ENCODE measurements at regions not wholly inside any gene's neighbourhood (a gene's known extent, or its start where the extent isn't known, plus 50 kb on each side); places are given as distances from the start of the nearest gene placed in this dataset.

- peaks cover 67% of the 10 kb centered on the region for H3K27me3 ChIP-seq (ENCODE audit: low read depth)
- intact Hi-C loops (cut with micrococcal nuclease) = no loop called here
Observed at GRCh38 chr1:5756434-5757186, 235.6 kb downstream of the NPHP4 start.

DNA sequence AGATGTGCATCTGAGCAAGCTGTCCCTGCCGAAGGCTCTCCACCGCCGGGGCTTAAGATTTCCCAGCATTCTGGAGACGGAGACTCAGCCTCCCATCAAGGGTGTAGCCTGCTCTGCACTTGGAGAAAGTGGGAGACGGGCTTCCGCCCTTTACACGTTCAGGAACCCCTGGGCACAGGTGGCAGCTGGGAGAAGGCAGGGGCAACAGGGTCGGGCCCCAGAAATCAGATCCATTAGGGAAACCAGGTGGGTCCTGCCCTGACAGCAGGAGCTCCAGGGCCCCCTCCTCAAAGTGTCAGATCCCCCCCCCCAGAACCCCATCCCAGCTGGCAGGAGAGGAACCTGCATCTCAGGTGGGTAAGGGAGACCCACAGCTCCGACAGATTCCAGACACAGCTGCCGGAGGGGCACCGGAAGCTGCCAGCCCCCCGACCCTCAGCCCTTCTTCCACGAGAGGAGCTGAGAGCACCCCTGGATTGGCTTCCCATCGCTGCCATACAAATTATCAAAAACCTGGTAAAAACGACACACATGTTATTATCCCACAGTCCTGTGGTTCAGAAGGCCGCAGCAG, 236.6 kb downstream of the NPHP4 start:
- H3K36me3 ChIP-seq = no peaks in the 10 kb centered on the region
- no peak overlapping the region for H3K27ac ChIP-seq (replicated peaks)
- H3K27me3 ChIP-seq (ENCODE audit: low read depth) = peaks cover 74% of the 10 kb centered on the region
- H3K4me1 ChIP-seq = peaks cover 17% of the 10 kb centered on the region
- no peak overlapping the region for H3K4me3 ChIP-seq
- TF ChIP-seq, protein P1, sequence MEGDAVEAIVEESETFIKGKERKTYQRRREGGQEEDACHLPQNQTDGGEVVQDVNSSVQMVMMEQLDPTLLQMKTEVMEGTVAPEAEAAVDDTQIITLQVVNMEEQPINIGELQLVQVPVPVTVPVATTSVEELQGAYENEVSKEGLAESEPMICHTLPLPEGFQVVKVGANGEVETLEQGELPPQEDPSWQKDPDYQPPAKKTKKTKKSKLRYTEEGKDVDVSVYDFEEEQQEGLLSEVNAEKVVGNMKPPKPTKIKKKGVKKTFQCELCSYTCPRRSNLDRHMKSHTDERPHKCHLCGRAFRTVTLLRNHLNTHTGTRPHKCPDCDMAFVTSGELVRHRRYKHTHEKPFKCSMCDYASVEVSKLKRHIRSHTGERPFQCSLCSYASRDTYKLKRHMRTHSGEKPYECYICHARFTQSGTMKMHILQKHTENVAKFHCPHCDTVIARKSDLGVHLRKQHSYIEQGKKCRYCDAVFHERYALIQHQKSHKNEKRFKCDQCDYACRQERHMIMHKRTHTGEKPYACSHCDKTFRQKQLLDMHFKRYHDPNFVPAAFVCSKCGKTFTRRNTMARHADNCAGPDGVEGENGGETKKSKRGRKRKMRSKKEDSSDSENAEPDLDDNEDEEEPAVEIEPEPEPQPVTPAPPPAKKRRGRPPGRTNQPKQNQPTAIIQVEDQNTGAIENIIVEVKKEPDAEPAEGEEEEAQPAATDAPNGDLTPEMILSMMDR (IDR thresholded peaks at IDR 0.05; ENCODE audit: borderline replicate concordance) = no peak
- intact Hi-C loops (cut with micrococcal nuclease) = no loop called here
- peaks cover 6% of the 10 kb centered on the region for H3K9me3 ChIP-seq (replicated peaks)
- no peak for DNase-seq

More at GRCh38 chr1:5756434-5757186, 235.6 kb downstream of the NPHP4 start:
- peaks cover 16% of the 10 kb centered on the region for H3K4me1 ChIP-seq
- TF ChIP-seq, protein P1 (IDR thresholded peaks at IDR 0.05; ENCODE audit: borderline replicate concordance) = no peak
- DNase-seq = no peak
- H3K36me3 ChIP-seq = no peaks in the 10 kb centered on the region
- peaks cover 16% of the 10 kb centered on the region for H3K9me3 ChIP-seq (replicated peaks)
- no peak overlapping the region for H3K27ac ChIP-seq (replicated peaks)
- H3K4me3 ChIP-seq = no peak overlapping the region

DNA sequence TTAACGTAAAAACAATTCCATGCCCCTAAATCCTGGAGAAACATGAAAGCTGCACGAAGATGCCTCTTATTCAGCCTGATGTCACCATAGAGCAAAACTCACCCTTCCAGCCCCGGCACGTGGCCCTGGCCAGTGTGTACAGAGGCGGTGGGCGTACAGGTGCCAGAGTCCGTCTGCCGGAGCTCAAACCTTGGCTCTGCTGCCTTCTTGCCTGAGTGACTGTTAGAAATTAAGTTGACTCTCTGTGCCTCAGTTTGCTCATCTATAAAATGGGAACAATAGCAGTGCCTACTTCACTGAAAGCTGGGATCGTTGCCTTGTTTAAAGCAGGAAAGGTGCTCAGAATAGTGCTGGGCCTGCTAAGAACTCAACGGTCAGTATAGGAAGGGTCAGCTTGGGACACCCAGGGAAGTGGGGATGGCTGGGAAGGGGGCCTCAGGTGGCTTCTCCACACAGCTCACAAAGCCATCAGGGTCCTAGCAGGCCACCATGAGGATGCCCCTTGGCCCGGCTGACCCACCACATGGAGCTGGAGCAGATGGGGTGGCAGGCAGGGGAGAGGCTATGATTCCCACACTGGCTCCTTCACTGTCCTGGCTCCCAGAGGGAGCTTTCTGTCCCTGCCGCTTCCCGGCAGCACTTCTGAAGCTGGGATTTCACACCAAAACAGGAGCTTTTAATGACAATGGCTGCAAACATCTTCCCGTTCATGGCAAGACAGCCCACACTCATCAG, 237.2 kb downstream of the NPHP4 start:
- Histone ChIP-seq H3K4me3 (no peak overlapping the region), H3K9me3 (replicated peaks) (no peaks in the 10 kb centered on the region), H3K36me3 (no peaks in the 10 kb centered on the region), H3K27me3 (ENCODE audit: low read depth) (peaks cover 76% of the 10 kb centered on the region), H3K27ac (replicated peaks) (no peak overlapping the region), H3K4me1 (peaks cover 17% of the 10 kb centered on the region)
- intact Hi-C loops (cut with micrococcal nuclease) = no loop called here
- TF ChIP-seq, protein P1 (IDR thresholded peaks at IDR 0.05; ENCODE audit: borderline replicate concordance) = no peak
- DNase-seq = no peak

DNA sequence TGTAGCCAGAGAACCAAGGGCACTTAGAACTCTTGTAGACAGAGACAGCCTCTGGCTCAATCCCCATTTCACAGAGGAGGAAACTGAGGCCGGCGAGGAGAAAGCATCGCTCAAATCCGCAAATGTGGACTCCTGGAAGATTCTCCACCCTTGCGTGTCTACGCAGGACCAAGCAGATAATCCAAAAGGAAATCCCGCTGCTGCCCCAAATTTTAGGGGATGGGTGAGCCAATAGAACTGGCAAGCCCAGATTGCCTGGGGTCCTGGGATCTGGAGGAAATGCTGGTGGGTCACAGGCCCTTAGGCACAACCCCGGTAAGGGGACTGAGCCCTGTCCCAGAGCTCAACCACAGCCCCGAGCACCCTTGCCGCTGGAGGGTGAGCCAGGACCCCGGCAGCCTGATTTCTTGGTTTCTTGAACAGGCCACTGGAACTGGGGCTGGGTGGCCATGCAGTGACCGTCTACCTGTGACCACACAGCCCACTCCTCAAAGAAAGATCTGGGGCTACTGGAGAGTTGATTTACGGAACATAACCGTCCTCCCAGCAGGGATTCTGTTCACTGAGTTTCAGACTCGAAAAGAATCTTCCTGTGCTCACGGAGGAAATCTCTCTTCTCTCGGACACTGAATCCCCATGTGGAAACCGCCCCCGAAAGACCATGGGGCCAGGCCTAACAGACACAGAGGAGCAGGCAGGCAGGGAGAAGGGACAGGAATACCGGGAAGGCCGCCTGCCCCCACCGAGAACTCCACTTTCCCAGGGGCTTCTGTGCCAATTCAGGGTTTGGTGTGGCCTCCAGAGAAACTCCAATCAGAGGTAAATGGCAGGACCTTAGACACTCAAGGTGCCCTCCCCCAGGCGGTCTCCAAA, 238.4 kb downstream of the NPHP4 start:
- TF ChIP-seq, protein P1 (IDR thresholded peaks at IDR 0.05; ENCODE audit: borderline replicate concordance) = no peak
- no peak for DNase-seq
- H3K4me1 ChIP-seq = peaks cover 17% of the 10 kb centered on the region
- H3K27ac ChIP-seq (replicated peaks) = no peak overlapping the region
- intact Hi-C loops (cut with micrococcal nuclease) = no loop called here
- no peak overlapping the region for H3K4me3 ChIP-seq
- H3K27me3 ChIP-seq (ENCODE audit: low read depth) = peaks cover 76% of the 10 kb centered on the region
- no peaks in the 10 kb centered on the region for H3K36me3 ChIP-seq
- H3K9me3 ChIP-seq (replicated peaks) = no peaks in the 10 kb centered on the region
